HG02571 (cell line): ENCODE measurements at regions not wholly inside any gene's neighbourhood (a gene's known extent, or its start where the extent isn't known, plus 50 kb on each side); places are given as distances from the start of the nearest gene placed in this dataset.

ENCODE experiments used
- ATAC-seq: cut with Tn5 transposase; IDR thresholded peaks from one replicate; pipeline ENCODE4 v1.9.1; 2021; ENCODE audit warnings: mild to moderate bottlenecking, moderate library complexity; ENCODE audit not compliant: unreplicated experiment

GRCh38 chr10:128775743-128776142 lies 649.5 kb upstream of the MKI67 start:
- no peak for ATAC-seq

DNA sequence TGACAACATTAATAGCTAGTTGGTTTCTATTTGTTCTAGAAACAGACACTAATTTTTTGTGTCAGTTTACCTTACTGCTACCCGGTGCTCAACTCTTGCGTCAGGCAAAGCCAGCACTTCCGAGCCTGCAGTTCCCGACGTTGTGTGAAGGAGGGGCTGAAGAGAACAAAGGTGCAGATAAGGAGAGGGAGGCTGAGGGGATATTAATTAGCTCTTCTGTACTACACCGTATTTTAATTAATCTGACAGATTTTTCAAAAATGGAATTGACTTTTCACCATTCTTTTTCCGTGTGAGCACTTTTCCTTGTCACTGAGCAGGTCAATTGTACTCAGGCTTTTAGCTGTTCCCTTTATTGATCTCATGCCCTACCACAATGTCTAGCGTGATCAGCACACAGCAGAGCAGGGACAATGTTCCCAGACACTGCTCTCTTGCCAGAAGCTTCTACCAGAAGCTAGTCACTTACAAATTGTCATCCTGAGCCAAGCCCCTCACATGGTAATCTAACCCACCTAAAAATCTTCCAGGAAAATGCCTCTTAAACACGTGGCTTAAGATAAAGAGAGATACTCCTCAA lies 650.5 kb upstream of the MKI67 start:
- no peak for ATAC-seq

GRCh38 chr10:128777342-128777741 lies 651.1 kb upstream of the MKI67 start:
- no peak for ATAC-seq

DNA sequence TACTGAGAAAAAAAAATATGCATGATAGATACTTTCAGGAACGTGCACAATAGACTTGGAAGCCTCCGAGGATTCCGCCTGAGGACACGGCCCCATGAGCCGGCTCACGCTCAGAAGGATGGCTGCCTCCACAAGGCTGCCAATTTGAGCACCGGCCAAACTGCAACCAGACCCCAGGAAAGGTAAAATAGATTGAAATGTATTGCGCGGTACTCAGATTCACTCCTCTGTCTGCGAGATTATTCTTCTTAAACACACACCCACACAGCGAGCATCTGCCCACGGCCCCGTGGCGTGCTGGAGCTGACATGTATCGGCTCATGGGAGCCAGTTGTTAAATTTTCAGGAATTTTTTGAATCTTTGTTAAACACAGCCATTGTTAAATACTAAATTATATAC lies 653.2 kb upstream of the MKI67 start:
- no peak for ATAC-seq

GRCh38 chr10:128780156-128780761 lies 654.0 kb upstream of the MKI67 start:
- no peak for ATAC-seq

GRCh38 chr10:128781637-128782036 lies 655.4 kb upstream of the MKI67 start:
- no peak for ATAC-seq

GRCh38 chr10:128784444-128784843 lies 658.2 kb upstream of the MKI67 start:
- ATAC-seq, result no peak

DNA sequence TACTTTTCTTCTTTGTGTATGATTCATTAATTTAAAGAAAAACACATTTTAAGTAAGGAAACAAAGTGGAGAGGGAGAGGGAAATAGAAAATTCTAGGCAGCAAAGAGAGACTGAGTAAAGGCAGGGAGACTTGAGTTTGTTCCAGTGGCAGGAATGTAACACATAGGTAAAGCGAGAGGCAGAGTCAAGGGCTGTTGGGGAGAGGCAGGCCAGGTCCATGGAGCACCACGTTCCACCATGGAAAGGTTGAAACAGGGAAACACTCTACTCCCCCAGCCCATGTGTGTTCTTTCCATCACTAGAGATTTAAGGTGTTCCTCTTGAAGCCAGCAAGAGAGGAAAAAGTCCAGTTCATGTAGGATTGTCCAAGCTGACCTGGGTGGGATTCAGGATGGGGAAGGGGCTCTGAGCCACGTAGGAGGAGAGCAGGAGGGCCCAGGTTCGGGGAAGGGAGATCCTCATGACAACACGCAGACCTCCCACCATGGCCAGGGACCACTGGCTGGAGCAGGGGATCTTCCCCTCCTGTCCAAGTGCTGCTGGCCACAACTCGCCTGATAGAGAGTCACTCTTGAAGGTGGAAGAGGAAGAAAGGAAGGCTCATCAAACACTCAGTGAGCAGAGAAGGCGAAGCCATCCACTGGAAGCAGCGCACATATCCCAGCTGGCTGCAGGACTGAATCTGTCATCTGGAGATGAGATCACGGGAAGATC lies 666.4 kb upstream of the MKI67 start:
- no peak for ATAC-seq

DNA sequence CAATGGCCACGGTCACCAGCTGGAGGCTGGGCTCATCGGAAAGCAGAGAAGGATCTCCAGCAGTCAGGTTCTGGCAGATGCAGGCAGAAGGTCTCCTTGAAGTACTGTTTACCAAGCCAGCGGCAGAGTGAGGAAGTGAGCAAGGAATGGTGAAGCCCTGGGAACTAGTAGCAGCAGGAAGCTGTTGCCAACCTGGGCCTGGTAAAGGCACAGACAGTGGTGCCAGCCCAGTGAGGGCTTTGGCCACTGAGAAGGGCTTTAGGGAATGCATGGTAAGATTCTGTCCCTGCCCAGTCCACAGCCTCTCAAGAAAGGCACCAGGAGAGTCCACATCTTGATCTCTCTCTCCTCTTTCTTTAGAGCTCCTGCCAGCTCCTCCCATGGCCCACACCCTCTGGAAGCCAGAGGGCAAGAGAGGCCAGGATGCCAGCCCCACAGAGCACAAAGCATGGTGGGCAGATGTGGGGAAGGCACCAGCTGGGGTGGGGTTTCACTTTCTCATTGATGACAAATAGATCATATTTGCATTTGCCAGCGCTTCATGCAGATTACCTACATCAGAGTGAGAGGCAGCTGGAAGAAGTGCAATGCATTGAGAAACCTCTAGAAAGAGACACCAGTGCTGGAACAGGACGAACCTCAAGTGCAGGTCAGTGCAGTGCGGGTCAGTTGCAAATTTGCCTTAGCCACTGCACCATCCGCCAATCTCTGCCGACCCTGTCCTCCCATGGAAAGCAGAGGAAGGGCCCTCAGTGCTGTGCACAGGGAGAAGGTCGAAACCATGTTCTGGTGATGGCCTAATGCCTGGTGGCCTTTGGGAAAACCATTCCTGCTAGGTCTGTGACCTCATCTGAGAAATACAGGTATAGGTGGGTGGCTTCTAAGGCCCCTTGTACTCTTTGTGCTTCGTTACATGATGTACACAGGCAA lies 667.8 kb upstream of the MKI67 start:
- ATAC-seq, result no peak

- ATAC-seq, result no peak
Observed at GRCh38 chr10:128796396-128796912, 670.2 kb upstream of the MKI67 start.

- no peak for ATAC-seq
Observed at GRCh38 chr10:128802062-128802461, 665.0 kb upstream of the MGMT start.

DNA sequence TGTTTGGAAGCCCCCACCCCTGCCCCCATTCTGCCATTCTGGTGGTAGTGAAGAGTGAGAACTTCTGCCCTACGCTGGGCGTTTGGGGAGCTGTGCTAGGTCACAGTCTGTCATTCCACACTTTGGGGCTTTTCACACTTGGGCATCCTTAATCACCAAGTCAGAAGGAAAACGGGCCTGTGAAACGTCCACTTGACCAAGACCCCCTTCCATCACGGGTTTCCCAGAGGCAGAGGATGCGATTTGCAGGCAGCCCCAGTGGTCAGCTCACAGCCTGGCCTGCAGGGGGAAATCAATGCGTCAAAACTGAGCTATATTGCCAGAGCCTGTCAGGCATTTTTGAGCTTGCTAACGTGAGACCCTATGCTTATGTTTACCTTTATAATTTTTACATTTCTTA lies 663.3 kb upstream of the MGMT start:
- ATAC-seq, result no peak

GRCh38 chr10:128804411-128804810 lies 662.6 kb upstream of the MGMT start:
- ATAC-seq, result no peak

- no peak for ATAC-seq
Observed at GRCh38 chr10:128808921-128809440, 658.1 kb upstream of the MGMT start.

- no peak for ATAC-seq
Observed at GRCh38 chr10:128811511-128811910, 655.5 kb upstream of the MGMT start.

DNA sequence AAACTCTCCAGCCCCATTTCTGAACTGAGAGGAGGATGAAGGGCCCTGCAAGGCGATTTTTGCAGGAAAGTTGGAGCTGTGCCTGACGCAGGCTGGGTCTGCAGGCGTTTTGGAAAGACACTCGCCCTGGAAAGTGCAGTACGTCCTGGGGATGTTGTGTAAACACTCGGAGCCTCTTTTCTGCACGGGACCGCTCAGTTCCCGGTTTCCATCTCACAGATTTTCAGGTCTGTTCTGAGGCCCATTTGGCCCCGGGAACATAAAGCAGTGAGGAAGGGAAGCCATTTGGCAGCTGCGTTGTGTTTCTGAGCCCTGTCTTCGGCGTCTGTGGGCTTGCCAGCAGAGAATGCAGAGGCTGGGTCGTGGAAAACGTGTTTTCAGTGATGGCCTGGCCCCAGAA lies 655.0 kb upstream of the MGMT start:
- ATAC-seq, result no peak

- no peak for ATAC-seq
Observed at GRCh38 chr10:128813574-128813973, 653.5 kb upstream of the MGMT start.

DNA sequence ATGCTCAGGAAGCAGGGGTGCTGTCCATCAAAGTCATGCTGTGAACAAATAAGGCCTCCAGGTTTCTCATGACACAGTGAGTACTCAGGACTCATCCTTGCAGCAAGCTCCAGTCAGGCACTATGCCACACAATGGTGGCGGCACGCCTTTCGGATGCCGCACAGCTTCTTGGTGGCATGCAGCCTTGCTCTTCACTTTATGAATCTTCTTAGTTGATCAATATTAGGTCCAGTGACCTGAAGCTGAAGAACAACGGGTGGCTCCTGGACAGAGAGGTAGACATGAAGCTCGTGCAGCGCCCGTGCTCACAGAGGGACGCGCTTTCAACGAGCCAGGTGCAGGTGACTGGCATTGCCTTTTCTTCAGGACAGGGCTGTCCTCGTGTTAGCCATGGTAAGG lies 653.0 kb upstream of the MGMT start:
- ATAC-seq, result no peak

DNA sequence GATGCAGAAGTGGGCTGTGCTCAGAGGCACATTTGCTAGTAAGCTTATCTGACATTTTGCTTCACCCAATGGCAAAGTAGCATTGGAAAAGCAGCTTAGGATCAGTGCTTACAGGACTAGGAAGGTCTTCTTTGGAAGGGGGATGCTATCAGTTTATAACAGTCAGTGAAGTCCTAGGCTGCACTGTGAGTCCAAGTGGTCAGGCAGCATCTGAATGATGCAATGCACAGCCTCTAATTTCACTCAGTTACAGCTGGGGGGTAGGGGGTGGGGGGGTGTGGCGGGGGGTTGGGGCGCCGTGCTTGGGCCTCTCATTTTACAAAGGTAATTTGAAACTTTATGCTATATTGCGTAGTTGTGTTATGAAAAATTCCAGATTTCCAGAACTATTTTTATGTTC lies 652.3 kb upstream of the MGMT start:
- no peak for ATAC-seq

GRCh38 chr10:128816726-128817125 lies 650.3 kb upstream of the MGMT start:
- no peak for ATAC-seq

DNA sequence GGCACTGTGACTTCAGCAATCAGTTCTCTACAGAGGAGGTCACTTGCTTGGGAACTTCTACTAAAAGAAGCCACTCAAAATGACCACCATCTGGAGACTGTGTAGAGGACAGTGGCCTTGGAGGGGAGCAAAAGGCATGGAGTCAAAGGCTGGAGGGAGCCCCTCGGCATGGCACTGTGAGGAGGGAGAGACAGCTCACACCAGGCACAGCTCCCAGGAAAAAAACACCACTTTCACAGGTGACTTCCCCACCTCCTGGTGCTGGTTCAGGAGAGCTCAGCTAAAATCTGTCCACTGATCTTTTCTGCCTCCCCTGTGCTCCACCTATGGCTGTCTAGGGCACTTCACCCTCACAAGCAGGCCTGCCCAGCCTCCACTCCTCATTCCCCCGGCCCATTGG lies 649.4 kb upstream of the MGMT start:
- no peak for ATAC-seq
